Renal cortex interstitium (tissue), 11 donors: ENCODE measurements at regions not wholly inside any gene's neighbourhood (a gene's known extent, or its start where the extent isn't known, plus 50 kb on each side); places are given as distances from the start of the nearest gene placed in this dataset.
A peak's percentile ranks its signal among the peaks of the same experiment; 100 is the strongest.

ENCODE experiments used
- DNase-seq, 11 donors: peaks; one replicate each; pipeline ENCODE4 v3.0.0-alpha.2; 2013; ENCODE audit warnings: low read depth in 9 of 11, low spot score in 4 of 11; ENCODE audit errors: extremely low read depth in 1 of 11

DNA sequence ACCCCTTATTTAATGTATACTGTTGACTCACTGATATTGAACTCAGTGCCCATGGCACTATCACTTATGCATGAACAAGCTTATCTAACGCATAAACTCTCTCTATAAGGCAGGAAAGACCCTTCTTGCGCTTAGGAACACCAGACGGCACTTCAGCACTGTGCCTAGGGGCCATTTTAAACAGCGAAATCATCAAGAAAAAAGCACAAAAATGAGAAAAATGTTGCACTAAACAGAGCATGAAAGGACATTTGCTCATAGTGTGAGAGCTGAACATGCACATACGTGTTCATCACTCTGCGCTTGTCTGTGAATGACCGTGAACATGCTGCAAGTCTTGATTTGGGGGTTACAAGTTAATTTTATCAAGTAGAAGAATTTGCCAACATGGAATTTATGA lies 109.6 kb downstream of the WDR11 start:
- no peak for DNase-seq

DNA sequence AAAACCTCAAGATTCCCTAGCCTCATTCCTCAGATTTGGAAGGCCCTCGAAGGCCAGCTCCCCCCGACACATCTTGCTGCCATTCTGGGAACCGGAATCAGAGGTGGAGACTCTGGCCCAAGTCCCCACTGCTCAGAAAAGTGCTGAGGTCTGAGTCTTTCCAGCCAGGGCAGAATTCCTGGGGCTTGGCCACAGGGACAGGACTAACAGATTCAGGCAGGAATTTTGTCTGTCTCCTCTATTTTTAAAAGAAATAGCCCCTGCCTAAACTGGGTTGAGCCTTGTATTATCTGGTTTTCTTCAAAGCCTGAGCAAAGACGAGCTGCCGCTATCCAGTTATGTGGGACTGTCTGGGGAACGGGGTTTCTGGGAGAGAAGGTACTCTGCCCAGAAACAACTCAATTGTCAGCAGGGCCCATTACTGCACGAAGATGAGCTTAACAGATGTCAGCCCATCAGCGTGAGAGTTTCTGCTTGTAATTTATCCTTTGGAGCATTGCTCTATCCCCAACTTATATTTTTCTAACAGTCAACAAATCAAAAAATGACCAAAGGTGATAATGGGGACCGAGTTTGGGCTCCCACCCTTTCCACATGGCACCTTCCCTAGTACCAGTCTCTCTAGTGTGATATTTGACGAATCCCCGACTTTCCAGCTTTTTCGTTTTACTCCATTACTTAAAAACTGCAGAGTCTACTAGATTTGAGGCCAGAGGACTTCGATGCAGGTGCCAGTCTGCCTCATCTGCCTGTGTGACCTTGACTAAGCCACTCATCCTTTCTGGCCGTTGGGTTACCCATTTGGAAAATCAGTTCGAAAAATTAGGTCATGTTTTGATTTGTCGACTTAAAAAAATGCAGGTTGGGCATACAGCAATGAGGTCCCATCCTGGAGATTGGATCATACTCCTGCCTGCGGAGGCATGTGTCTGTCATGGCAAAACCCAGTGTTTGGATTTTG lies 110.9 kb downstream of the WDR11 start:
- DNase-seq, result no peak

DNA sequence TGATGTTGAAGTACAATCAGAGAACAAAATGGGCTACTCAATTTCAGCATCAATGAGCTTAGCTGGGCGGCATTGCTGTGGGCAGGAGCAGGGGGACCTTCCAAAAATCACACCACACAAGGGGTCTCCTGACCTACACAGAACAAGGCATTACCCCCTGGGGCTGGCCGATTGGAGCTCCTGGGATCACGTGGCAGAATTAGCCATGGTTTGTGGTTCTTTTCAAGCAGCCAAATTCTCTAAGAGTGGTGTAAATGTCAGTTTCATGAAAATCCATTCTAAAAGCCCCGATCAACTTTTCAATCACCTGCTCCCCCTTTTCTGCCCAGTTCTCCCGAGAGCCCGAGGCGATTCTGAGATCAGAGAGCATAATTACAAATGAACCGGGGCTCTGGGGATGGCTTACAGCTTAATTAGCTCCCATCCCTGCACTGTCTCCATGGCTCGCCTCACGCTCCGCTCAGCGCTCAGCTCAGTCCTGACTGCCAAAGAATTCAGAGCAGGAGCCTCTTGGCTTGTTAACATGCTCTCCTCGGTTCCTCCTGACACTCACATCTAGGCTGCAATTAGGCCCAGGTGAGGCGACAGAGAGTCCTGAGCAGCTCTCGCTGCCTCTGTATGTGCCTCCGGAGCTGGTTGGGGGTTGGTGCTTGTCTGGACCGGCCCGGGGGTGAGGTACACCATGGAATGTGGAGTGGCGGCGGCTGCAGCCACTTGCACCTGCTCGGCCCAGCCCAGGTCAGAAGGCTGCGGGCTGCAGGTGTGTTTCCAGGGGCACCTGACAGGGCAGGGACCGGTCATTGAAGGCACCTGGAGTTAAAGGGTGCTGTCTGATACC lies 111.8 kb downstream of the WDR11 start:
- no peak for DNase-seq

DNA sequence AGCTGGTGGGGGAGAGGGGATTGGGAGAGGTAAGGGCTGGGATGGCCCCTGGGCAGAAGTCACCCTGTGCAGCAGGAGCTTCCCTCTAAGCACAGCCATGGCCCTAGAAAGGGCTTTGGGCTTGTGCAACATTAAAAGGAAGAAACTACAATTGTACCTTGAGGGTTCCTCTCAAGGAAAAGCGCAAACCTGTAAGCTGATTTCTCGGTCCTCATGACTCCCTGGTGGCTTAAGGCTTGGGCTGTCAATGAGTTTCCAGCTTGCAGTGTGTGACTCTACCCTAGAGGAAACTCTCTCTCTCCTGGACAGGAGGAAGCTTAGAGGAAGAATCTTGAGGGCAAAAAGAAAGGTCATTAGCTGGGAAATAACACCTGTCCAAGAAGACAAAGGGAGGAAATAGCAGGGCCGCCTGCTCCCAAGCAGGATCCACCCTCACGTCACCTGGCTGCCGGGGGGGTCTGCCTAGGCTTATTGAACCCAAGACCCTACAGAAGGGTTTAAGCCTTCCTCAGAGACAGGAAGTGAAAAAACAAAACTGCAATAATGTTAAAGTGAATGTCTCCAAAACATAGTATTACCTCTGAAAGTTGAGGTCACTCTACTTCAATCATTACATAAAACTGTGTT lies 112.5 kb downstream of the WDR11 start:
- no peak for DNase-seq

DNA sequence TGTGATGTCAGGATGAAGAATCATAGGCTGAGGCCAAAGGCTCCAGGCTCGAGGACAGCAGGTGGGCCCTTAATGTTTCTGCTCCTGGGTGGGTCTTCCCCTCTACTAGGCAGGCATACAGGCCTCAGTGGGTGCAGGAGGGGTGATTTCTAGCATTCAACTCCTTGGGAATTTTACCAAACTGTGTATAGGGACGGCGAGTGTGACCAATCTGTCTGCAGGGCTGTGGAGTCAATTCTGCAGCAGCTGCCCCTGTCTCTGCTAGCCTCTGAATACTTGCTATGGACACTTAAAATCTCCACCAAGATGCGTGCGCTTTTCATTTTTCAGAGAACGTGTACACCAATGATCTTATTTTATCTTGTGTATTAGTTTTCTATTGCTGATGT lies 115.5 kb downstream of the WDR11 start:
- DNase-seq, result no peak

DNA sequence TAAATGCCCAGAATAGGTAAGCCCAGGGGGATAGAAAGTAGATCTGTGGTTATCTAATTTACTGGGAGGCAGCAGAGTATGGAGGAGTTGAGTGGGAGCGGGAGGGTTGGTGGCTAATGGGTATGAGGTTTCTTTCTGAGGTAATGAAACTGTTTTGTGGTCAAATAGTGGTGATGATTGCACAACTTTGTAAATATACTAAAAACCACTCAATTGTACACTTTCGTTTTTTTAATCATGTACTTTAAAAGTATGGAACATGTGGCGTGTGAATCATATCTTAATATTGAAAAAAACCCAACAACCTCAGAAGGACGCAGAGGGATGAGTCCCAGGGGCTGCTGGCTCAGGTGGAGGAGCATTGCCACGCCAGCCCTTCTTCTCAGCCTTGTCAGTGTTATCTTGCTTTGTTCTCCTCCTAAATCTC lies 118.1 kb downstream of the WDR11 start:
- DNase-seq, result no peak

DNA sequence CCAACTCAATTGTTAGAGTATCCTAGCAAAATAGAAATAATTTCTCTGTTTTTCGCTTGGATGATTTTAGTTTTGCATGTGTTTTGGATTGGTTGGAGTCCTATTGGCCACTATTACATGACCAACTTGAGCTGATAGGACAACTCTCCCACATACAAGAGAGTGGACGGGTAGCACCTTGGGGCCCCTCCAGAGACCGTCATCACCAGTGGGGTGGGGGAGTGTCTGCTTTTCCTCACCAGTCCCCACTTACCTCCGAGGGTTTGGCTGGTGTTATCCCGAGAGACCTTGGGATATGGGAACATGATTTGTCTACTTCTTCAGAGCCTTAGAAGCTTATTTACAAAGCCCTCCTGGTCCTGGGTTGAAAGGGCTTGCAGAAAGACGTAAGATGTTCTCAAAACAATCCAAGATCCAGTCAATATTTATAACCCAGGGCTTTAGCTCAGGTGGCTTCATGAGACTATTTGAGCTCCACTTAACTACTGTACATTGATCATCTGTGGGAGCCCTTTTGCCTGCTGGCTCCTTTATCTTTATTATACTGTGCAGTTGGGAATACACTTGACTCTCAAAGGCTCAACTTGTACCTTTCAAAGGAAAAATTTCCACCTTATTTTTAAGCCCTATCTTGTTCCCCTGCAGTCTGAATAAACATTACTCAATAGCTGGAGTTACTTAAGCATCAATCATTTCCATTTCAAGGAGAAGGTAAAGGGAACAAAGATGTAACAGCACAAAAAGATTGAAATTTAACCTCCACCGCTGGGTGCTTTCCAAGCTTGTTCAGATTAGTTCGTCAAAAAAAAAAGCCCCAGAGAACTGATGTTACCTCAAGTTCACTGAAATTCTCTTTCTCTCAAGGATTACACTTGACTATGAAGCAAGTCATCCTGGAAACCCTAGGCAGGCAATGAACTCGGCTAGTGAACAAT lies 119.7 kb downstream of the WDR11 start:
- DNase-seq, result no peak

DNA sequence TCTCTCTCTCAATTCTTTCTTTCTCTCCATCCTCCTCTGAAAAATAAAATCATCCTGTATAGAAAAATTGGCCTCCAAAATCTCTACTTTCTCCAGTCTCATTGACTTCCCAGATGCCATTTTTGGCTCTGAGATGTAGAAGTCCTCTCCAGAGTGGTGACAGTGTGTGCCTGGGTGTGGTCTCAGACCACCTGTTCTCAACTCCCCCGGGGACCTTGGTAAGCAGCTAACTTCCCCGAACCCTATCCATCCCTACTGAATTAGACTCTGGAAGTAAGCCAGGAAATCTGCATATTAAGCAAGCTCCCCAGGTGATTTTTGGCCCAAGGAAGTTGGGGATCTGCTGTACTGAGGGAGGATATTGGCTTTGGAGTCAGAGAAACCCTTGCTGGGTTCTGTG lies 120.5 kb downstream of the WDR11 start:
- DNase-seq, result no peak

DNA sequence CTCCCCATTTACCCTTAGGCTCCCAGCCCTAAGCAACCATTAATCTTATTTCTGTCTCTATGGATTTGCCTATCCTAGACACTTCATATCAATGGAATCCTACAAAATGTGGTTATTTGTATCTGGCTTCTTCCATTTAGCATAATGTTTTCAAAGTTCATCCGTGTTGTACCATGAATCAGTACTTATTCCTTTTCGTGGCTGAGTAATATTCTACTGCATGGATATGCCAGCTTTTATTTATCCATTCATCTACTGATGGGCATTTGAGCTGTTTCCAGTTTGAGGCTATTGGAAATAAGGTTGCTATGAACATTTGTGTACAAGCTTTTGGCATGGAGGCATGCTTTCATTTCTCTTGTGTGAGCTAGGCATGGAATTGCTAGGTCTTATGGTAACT lies 121.1 kb downstream of the WDR11 start:
- no peak for DNase-seq

DNA sequence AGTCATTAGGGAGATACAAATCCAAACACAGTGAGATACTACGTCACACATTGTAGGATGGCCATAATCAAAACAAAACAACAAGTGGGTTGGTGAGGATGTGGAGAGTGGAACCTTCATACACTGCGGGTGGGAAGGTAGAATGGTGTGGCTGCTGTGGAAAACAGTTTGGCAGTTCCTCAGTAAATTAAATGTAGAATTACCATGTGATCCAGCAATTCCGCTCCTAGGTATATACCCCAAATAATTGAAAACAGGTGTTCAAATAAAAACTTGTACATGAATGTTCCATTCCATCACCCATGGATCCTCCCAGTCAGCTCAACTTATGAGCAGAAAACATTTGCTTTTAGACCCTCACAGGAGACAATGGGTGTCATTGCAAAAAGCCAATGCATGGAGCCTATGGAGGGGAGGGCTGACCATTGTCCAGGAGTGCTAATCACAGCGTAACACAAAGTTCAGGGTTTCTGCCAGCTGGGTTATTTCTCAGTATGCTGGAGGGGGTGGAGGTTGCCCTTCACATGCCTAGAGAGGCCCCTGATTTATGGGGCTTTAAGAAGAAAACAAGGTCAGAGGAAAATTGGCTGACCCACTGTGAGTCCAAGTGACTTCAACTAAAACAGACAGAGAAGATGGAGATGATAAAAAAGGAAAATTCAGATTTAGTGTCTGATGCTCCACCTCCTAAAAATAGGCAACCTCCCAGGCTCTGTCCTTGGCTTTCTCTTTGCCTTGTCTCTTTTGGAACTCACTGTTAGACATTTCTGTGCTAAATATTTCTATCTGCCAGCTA lies 124.1 kb downstream of the WDR11 start:
- no peak for DNase-seq

DNA sequence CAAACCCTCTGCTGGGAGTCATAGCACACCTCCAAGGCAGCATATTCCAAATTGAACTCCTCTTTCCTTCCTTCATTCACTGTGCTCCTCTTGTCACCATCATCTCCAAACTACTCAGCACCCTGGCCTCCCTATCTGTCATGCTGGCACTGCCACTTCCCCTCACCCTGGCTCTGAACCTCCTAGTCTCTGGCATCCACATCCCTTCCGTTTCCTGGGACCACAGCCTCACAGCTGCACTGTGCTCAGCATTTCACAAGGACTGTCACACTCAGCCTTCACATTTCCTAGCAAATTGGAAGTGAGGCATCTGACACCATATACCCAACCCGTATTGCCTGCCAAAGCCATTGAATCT lies 124.7 kb downstream of the WDR11 start:
- DNase-seq, result no peak

DNA sequence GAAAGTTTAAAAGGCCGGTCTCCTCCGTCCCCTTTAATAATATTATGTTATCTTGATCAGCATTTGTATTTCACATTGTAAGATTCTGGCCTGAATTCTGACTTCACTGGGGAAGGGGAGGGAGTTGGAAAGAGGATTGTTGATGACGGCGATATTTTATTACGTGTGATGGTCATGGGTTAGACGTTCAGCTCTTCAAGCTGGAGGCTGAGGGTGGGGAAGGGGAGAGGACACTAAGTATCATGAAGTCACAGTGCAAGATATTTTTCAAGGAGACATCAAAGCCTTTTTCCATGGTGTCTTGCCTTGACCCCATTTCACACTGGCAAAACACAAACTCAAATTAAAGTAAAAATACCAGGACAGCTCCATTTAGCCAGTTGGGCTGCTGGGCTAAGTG lies 126.7 kb downstream of the WDR11 start:
- peak in 1 of 11 donors; percentile 59 for DNase-seq

DNA sequence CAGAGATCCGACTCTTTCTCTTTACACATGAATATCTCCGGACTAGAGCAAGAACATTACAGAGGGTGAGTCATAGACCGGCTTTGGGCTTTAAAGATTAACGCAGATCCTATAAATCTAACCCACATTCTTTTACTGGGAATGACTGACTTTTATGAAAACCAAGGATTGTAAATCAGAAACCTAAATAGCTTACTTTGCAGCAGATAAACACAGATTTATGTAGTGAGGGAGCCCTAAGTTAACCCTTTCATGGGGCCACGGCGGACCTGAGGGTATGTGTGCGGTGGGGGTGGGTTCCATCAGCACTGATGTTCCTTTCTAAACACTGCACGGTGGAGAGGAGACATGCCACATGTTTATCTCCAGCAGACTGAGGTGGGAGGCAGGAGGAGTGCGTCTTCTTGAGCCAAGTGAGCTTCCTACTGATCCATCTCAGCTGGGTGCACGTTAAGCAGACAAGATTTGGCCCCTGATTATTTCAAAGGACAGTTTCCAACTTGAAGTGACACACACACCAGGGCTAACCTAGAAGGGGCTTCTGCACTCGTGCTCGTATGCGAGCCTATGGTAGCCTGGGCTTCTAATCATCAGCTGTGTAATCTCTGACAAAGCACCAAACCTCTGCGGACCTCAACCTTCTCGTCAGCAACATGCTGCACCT lies 127.6 kb downstream of the WDR11 start:
- peak in 3 of 11 donors; percentile 59 to 82 (median 70) for DNase-seq

DNA sequence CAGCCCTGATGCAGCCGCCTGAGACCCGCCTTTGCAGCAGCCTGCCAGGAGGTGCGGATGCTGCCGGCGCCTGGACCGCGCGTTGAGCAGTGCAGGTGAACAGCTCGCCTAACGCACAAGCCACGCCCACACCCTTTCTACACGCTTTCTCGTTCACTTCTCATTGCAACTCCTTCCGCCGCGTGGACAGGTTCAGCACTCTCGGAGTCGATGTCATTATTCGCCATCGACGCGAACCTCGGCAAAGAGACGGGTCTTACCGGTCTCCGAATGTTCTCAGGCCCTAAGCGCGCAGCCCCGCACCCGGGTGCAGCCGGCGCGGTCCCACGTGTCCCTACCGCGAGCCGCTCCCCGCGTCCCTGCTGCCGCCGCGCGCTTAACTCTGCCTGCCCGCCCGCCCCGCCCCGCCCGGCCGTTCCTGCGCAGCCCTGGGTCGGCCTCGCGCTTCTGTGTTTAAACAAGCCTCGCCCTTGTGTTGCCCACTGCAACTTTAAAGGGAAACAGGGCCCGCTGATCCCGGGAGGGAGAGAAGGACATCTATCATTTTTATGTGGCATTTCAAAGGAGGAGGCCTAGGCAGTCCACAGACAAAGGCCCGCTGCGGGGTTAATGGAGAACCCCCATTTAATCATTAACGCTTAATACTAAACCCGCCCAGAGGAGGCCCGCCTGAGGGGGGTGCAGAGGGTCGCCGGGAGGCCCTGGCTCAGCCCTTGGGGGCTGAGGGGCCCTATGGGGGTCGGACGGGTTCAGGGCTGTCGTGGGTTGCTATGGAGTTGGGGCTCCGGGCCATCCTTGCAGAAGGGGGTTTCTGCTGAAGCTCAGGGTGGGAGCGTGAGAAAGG lies 128.5 kb downstream of the WDR11 start:
- peak in 6 of 11 donors; percentile 66 to 88 (median 79) for DNase-seq

DNA sequence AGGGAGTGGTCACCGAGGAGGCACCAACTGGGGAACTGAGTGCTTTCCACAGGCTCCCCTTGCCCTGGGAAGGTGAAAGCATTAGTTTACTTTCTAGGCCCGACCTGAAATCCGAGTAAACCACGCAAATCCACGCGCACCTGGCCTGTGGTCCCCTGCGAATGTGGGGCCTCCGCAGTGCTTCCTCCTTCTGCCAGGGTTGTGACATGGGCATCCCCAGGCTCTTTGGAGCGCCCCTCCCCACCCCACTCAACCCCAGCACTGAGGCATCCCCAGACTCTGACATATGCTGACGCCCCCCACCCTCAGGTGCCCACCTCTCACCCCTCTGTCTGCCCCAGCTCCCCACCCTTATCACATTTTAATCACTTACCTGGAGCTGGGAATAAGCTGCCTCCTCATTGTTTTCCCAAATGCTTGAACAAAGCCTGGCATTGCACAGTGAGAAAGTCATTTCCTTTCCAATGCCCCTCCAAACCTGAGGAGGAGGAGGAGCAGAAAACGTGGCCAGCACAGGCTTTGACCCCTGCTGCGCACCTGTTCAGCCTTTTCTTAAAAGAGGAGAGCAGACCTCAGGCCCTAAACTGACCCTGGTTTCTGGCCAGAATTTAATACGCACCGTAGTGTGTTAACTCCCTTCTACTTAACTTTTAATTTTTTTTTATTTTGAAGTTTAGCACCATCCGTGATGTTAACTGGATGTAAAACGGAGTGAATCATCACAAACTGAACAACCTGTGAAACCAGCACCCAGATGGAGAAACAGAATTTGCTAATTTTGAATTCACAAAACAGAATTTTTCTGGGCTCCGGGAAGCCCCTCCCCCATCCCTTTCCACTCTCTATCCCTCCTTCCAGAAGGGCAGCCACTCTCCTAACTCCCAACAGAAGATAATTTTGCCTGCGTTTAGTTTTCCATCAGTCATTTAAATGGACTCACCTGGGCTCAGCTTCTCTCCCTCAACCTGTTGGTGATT lies 129.4 kb downstream of the WDR11 start:
- DNase-seq, result no peak
